Right lobe of liver (tissue), 6 donors: ENCODE measurements at regions not wholly inside any gene's neighbourhood (a gene's known extent, or its start where the extent isn't known, plus 50 kb on each side); places are given as distances from the start of the nearest gene placed in this dataset.

ENCODE experiments used
- ATAC-seq, 4 donors: fragments of 200-7000 bp; cut with Tn5 transposase; one replicate each; pipeline ENCODE4 v1.9.1; 2020; ENCODE audit warnings: mild to moderate bottlenecking in 4 of 4, moderate library complexity in 4 of 4
- DNase-seq, 3 donors: peaks; one replicate each; pipeline ENCODE4 v3.0.0-alpha.2; 2020
- H3K27ac ChIP-seq, 3 donors: fragments of 200-600 bp; one replicate each; pipeline ENCODE4 v1.8.0; 2022
- H3K27me3 ChIP-seq, 2 donors: fragments of 200-600 bp; one replicate each; pipeline ENCODE4 v1.8.0; 2022
- H3K36me3 ChIP-seq, 4 donors: fragments of 200-600 bp; sonication (generic) in 1 of 4; one replicate each; pipeline versions ENCODE4 v1.5.1 to v1.8.0; 2017 to 2022; ENCODE audit warnings: control low read depth in 1 of 4
- H3K4me1 ChIP-seq, 4 donors: fragments of 200-600 bp; sonication (generic) in 1 of 4; one replicate each; pipeline versions ENCODE4 v1.5.1 to v1.8.0; 2017 to 2022; ENCODE audit warnings: control low read depth in 1 of 4
- H3K4me3 ChIP-seq, 3 donors: fragments of 200-600 bp; one replicate each; pipeline ENCODE4 v1.8.0; 2022
- H3K9me3 ChIP-seq, 4 donors: fragments of 200-600 bp; sonication (generic) in 1 of 4; one replicate each; pipeline versions ENCODE4 v1.5.1 to v1.8.0; 2017 to 2022; ENCODE audit warnings: control low read depth in 1 of 4
- POLR2A ChIP-seq: fragments of 450-650 bp; IDR thresholded peaks from one replicate; pipeline ENCODE4 v1.6.1; 2017; ENCODE audit warnings: antibody characterized with exemption, mild to moderate bottlenecking
- WGBS: methylation state at CpG from one replicate; pipeline ENCODE4 v1.1.6; 2018; ENCODE audit warnings: low coverage, low lambda C conversion rate; ENCODE audit not compliant: insufficient coverage; ENCODE audit errors: missing lambda C conversion rate; 5-methylcytosine and 5-hydroxymethylcytosine counted together
- intact Hi-C, 2 donors: fragments of 100-400 bp; cut with DNase I; formaldehyde crosslinking; loops; one replicate each; pipeline versions ENCODE4 v1.11.2 to v1.14.1; 2022
- TF ChIP-seq, protein P1 (sequence below), 4 donors: fragments of 200-600 bp in 3 of 4; fragments of 450-650 bp in 1 of 4; IDR thresholded peaks; one replicate each; pipeline versions ENCODE4 v1.5.1 to v1.8.0; 2016 to 2022; ENCODE audit warnings: antibody characterized with exemption in 4 of 4, mild to moderate bottlenecking in 2 of 4
- donor health status: DM: no; HTN: yes; CAD: no.
- donor health status: DM: no; HTN: no; CAD: no.
- donor health status: DM: no; HTN: no; CAD: no.
- donor health status: DM: no; HTN: yes; CAD: no.
- donor health status: DM: no; HTN: yes; CAD: no.

DNA sequence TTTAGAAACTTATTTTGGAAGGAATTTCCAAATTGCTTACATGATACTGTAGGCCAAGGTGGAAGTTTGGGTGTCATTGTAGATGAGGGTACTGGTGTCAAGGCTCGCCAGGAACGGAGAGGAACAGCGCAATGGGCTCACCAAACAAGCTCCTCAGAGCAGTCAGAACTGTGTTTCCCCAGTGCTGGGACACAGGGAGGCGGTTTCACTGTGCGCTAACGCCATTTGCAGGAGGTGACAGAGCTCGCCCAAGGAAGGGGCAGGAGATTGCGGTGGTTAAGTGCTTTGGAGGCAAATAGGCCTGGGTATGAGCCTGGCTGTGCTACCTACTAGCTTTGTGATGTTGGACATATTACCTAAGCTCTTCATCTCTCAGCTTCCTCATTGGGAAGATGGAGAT lies 57.3 kb downstream of the HHEX start:
- no peak overlapping the region for H3K27ac ChIP-seq
- no peaks in the 10 kb centered on the region for H3K4me1 ChIP-seq
- ATAC-seq (no peak), DNase-seq (no peak)
- no peaks in the 10 kb centered on the region for H3K9me3 ChIP-seq
- H3K27me3 ChIP-seq, result no peaks in the 10 kb centered on the region
- H3K36me3 ChIP-seq, result no peaks in the 10 kb centered on the region
- H3K4me3 ChIP-seq, result no peak overlapping the region
- TF ChIP-seq POLR2A, result no peak
- TF ChIP-seq, protein P1, sequence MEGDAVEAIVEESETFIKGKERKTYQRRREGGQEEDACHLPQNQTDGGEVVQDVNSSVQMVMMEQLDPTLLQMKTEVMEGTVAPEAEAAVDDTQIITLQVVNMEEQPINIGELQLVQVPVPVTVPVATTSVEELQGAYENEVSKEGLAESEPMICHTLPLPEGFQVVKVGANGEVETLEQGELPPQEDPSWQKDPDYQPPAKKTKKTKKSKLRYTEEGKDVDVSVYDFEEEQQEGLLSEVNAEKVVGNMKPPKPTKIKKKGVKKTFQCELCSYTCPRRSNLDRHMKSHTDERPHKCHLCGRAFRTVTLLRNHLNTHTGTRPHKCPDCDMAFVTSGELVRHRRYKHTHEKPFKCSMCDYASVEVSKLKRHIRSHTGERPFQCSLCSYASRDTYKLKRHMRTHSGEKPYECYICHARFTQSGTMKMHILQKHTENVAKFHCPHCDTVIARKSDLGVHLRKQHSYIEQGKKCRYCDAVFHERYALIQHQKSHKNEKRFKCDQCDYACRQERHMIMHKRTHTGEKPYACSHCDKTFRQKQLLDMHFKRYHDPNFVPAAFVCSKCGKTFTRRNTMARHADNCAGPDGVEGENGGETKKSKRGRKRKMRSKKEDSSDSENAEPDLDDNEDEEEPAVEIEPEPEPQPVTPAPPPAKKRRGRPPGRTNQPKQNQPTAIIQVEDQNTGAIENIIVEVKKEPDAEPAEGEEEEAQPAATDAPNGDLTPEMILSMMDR (IDR thresholded peaks at IDR 0.05), result no peak
- WGBS, result 92% methylated on average over 5 of the region's 8 CpGs
- intact Hi-C loops, result no loop called here

DNA sequence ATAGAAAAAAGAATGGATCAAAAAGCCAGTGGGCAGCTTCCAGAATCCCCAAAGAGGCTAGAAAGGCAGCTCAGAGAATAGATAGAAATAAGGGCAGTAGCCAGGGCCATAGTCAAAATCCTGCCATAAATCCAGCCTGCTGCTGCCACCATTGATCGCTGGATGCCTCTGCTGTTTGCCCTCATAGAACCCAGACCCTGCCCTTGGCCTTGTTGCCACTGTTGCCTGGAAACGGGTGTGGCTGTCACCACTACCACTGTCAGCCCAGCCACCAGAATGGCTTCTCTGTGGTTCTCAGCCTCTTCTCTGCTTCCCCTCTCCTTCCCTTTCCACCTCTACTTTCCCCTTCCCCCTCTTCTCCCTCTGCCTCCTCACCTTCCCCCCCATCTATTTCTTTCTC lies 57.8 kb downstream of the HHEX start:
- intact Hi-C loops, result no loop called here
- DNase-seq (peak; percentile 61 to 80 (median 80)), ATAC-seq (peak; percentile 71 to 97 (median 86))
- Histone ChIP-seq H3K9me3 (no peaks in the 10 kb centered on the region), H3K27ac (no peak overlapping the region), H3K4me3 (no peak overlapping the region), H3K4me1 (no peaks in the 10 kb centered on the region), H3K27me3 (no peaks in the 10 kb centered on the region), H3K36me3 (no peaks in the 10 kb centered on the region)
- TF ChIP-seq, protein P1 (IDR thresholded peaks at IDR 0.05), result no peak
- no peak for TF ChIP-seq POLR2A
- 40% methylated on average over 1 of the region's 2 CpGs for WGBS

DNA sequence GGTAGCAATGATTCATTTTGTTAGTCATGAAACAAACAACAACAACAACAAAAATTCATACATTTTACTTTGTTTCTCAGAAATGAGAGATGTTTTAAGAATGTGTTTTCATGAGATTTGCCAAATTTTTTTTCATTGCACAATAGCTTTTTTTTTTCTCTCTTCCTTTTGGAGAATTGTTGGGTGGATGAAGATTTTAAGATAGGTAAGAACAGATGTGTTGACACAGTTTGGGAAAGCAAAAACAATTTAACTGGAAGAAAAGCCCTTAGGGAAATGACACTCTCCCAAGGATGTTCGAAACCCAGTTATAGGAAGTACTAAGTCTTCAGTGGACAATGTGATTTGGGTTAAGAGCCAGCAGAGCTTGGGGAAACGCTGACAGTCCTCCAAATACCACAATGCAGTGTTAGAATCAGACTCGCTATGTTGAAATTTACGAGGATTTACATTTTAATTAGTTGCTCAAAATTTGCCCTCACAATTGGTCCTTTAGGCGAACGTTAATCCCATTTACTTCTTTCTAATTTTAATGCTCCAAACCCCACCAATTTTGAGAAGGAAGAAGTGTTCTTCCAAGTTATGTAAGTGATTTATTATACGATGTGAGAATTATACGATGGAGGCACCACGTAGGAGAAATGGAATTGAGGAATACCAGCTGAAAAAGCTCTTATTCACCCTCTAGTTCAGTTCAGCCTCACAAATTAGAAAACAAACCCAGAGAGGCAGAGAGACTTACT lies 61.2 kb downstream of the HHEX start:
- H3K9me3 ChIP-seq, result no peaks in the 10 kb centered on the region
- no peaks in the 10 kb centered on the region for H3K27me3 ChIP-seq
- peak in 2 of 4 donors; percentile 32 to 34 for ATAC-seq
- H3K36me3 ChIP-seq, result no peaks in the 10 kb centered on the region
- DNase-seq, result no peak
- TF ChIP-seq, protein P1 (IDR thresholded peaks at IDR 0.05), result no peak
- no peak for TF ChIP-seq POLR2A
- intact Hi-C loops, result no loop called here
- no peaks in the 10 kb centered on the region for H3K4me1 ChIP-seq
- no peak overlapping the region for H3K4me3 ChIP-seq
- H3K27ac ChIP-seq, result no peak overlapping the region
- WGBS, result 66% methylated on average over 9 of the region's 9 CpGs

DNA sequence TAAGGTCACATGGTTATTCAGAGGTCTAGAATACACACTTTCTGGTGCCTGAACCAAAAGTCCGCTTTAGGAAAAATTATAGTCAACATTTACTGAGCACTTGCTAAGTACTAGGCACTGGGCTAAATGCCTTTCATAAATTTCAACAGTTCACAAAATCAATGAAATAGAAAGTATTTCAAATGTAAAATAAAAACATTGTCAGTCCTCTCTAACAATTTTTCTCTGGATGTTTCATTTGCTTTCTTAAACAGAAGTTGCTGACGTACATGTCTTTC lies 61.7 kb downstream of the HHEX start:
- no peak overlapping the region for H3K27ac ChIP-seq
- H3K36me3 ChIP-seq, result no peaks in the 10 kb centered on the region
- intact Hi-C loops, result no loop called here
- H3K4me1 ChIP-seq, result no peaks in the 10 kb centered on the region
- ATAC-seq (no peak), DNase-seq (no peak)
- TF ChIP-seq, protein P1 (IDR thresholded peaks at IDR 0.05), result no peak
- no peak for TF ChIP-seq POLR2A
- no peak overlapping the region for H3K4me3 ChIP-seq
- 93% methylated on average over 2 of the region's 2 CpGs for WGBS
- no peaks in the 10 kb centered on the region for H3K27me3 ChIP-seq
- H3K9me3 ChIP-seq, result no peaks in the 10 kb centered on the region

DNA sequence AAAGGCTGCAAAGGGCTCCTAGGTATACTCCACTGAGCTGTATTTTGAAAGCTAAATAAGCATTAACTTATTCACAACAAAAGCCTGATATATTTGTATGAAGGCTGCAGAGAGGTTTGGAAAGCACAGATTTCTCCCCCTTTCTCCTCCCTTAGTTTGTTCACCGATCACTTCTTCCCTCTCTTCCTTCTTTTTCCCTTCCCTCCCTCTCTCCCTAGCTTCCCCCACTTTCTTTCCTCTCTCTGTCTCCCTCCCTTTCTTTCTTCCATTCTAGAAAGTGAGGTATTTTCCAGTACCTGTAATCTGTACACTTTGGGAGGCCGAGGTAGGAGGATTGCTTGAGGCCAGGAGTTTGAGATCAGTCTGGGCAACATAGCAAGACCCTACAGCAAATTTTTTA lies 62.1 kb downstream of the HHEX start:
- H3K4me1 ChIP-seq, result no peaks in the 10 kb centered on the region
- DNase-seq (no peak), ATAC-seq (no peak)
- no peak overlapping the region for H3K27ac ChIP-seq
- intact Hi-C loops, result no loop called here
- no peaks in the 10 kb centered on the region for H3K27me3 ChIP-seq
- H3K4me3 ChIP-seq, result no peak overlapping the region
- H3K36me3 ChIP-seq, result no peaks in the 10 kb centered on the region
- H3K9me3 ChIP-seq, result no peaks in the 10 kb centered on the region
- 78% methylated on average over 2 of the region's 2 CpGs for WGBS
- TF ChIP-seq, protein P1 (IDR thresholded peaks at IDR 0.05), result no peak
- no peak for TF ChIP-seq POLR2A
